Neural progenitor cell (in vitro differentiated cells): ENCODE measurements at regions not wholly inside any gene's neighbourhood (a gene's known extent, or its start where the extent isn't known, plus 50 kb on each side); places are given as distances from the start of the nearest gene placed in this dataset.
A peak's percentile ranks its signal among the peaks of the same experiment; 100 is the strongest.

ENCODE experiments used
- DNase-seq: peaks from one replicate; pipeline ENCODE4 v3.0.0-alpha.2; 2016; ENCODE audit warnings: low spot score
- H2AFZ ChIP-seq: fragments of 200-600 bp; sonication (generic); replicated peaks from 2 replicates; pipeline ENCODE4 v1.6.1; 2016; ENCODE audit warnings: antibody characterized with exemption
- H3F3A ChIP-seq: fragments of 200-600 bp; sonication (generic); 2 replicates; pipeline ENCODE4 v1.6.1; 2016; ENCODE audit warnings: antibody characterized with exemption, low read depth
- H3K27ac ChIP-seq: fragments of 200-600 bp; sonication (generic); 2 replicates; pipeline ENCODE4 v1.5.1; 2016; ENCODE audit warnings: mild to moderate bottlenecking
- H3K27me3 ChIP-seq: fragments of 200-600 bp; sonication (generic); 2 replicates; pipeline ENCODE4 v1.6.1; 2016; ENCODE audit warnings: mild to moderate bottlenecking, moderate library complexity
- H3K36me3 ChIP-seq: fragments of 200-600 bp; sonication (generic); 2 replicates; pipeline ENCODE4 v1.5.1; 2016
- H3K4me1 ChIP-seq: fragments of 200-600 bp; sonication (generic); 2 replicates; pipeline ENCODE4 v1.6.1; 2016; ENCODE audit warnings: mixed run types
- H3K4me2 ChIP-seq: fragments of 200-600 bp; sonication (generic); 2 replicates; pipeline ENCODE4 v1.6.1; 2016
- H3K4me3 ChIP-seq: fragments of 200-600 bp; sonication (generic); 2 replicates; pipeline ENCODE4 v1.5.1; 2016
- H3K79me2 ChIP-seq: fragments of 200-600 bp; sonication (generic); 2 replicates; pipeline ENCODE4 v1.6.1; 2016; ENCODE audit warnings: low read depth
- H3K9ac ChIP-seq: fragments of 200-600 bp; sonication (generic); 2 replicates; pipeline ENCODE4 v1.6.1; 2016
- H3K9me3 ChIP-seq: fragments of 200-600 bp; sonication (generic); 2 replicates; pipeline ENCODE4 v1.5.1; 2016; ENCODE audit warnings: low read depth
- H4K20me1 ChIP-seq: fragments of 200-600 bp; sonication (generic); 2 replicates; pipeline ENCODE4 v1.6.1; 2016; ENCODE audit warnings: low read depth
- H3K27ac Mint-ChIP-seq: 3 replicates; pipeline ENCODE4 v1.8.0; 2021; ENCODE audit warnings: mixed read lengths
- H3K27me3 Mint-ChIP-seq: 2 replicates; pipeline ENCODE4 v1.8.0; 2022; ENCODE audit warnings: low read depth, mild to moderate bottlenecking, inconsistent platforms, moderate library complexity, mixed read lengths; ENCODE audit not compliant: insufficient read depth
- H3K36me3 Mint-ChIP-seq: 3 replicates; pipeline ENCODE4 v1.8.0; 2021; ENCODE audit warnings: mixed read lengths
- H3K4me1 Mint-ChIP-seq: 3 replicates; pipeline ENCODE4 v1.8.0; 2021; ENCODE audit warnings: mixed read lengths
- H3K4me3 Mint-ChIP-seq: 3 replicates; pipeline ENCODE4 v1.8.0; 2021; ENCODE audit warnings: mild to moderate bottlenecking, moderate library complexity, mixed read lengths
- H3K9me3 Mint-ChIP-seq: 3 replicates; pipeline ENCODE4 v1.8.0; 2020; ENCODE audit warnings: mixed read lengths
- CTCF ChIP-seq: fragments of 200-600 bp; sonication (generic); IDR thresholded peaks from 2 replicates; pipeline ENCODE4 v1.5.1; 2017; ENCODE audit warnings: antibody characterized with exemption, mild to moderate bottlenecking
- EZH2 ChIP-seq: fragments of 200-600 bp; sonication (generic); IDR thresholded peaks from 2 replicates; pipeline ENCODE4 v1.6.1; 2017; ENCODE audit warnings: antibody characterized with exemption, mild to moderate bottlenecking, moderate library complexity
- EZH2phosphoT487 ChIP-seq: fragments of 200-600 bp; sonication (generic); IDR thresholded peaks from 2 replicates; pipeline ENCODE4 v1.6.1; 2017; ENCODE audit warnings: antibody characterized with exemption

- TF ChIP-seq CTCF (no peak), EZH2phosphoT487 (no peak)
- Histone ChIP-seq H3K79me2 (no peaks in the 10 kb centered on the region), H3K4me2 (peak overlapping the region; percentile 31), H3F3A (no peaks in the 10 kb centered on the region), H3K27ac (no peak overlapping the region), H3K4me3 (no peak overlapping the region), H3K9me3 (peaks cover 9% of the 10 kb centered on the region), H3K4me1 (peaks cover 21% of the 10 kb centered on the region), H3K27me3 (no peaks in the 10 kb centered on the region), H2AFZ (peak overlapping the region; percentile 6), H3K9ac (no peak overlapping the region), H4K20me1 (no peaks in the 10 kb centered on the region), H3K36me3 (no peaks in the 10 kb centered on the region)
- H3K27ac Mint-ChIP-seq = peak overlapping the region; percentile 78
- peaks cover 18% of the 10 kb centered on the region for H3K4me1 Mint-ChIP-seq
- peak; percentile 32 for DNase-seq
- no peak overlapping the region for H3K4me3 Mint-ChIP-seq
- H3K9me3 Mint-ChIP-seq = peaks cover 11% of the 10 kb centered on the region
- H3K27me3 Mint-ChIP-seq = peaks cover 4% of the 10 kb centered on the region
- no peaks in the 10 kb centered on the region for H3K36me3 Mint-ChIP-seq
Measured at GRCh38 chr2:238585836-238586821, 159.4 kb downstream of the ASB1 start.

GRCh38 chr2:238586931-238587775 lies 160.4 kb downstream of the ASB1 start:
- Mint-ChIP-seq H3K36me3 (no peaks in the 10 kb centered on the region), H3K27me3 (peaks cover 5% of the 10 kb centered on the region), H3K4me1 (peaks cover 18% of the 10 kb centered on the region), H3K9me3 (peaks cover 11% of the 10 kb centered on the region), H3K27ac (peak overlapping the region; percentile 73), H3K4me3 (no peak overlapping the region)
- DNase-seq = peak; percentile 24
- TF ChIP-seq EZH2phosphoT487 (no peak), CTCF (no peak), EZH2 (no peak)
- Histone ChIP-seq H3K79me2 (no peaks in the 10 kb centered on the region), H3K9ac (no peak overlapping the region), H3K27me3 (no peaks in the 10 kb centered on the region), H3K4me3 (no peak overlapping the region), H2AFZ (no peak overlapping the region), H3K27ac (no peak overlapping the region), H3F3A (no peaks in the 10 kb centered on the region), H3K36me3 (no peaks in the 10 kb centered on the region), H3K4me2 (peak overlapping the region; percentile 31), H3K9me3 (peaks cover 9% of the 10 kb centered on the region), H3K4me1 (peaks cover 21% of the 10 kb centered on the region), H4K20me1 (no peaks in the 10 kb centered on the region)

- Histone ChIP-seq H4K20me1 (no peaks in the 10 kb centered on the region), H3K4me2 (no peak overlapping the region), H3K4me3 (no peak overlapping the region), H3K79me2 (no peaks in the 10 kb centered on the region), H2AFZ (no peak overlapping the region), H3K9ac (no peak overlapping the region), H3K27me3 (no peaks in the 10 kb centered on the region), H3K4me1 (peaks cover 21% of the 10 kb centered on the region), H3K36me3 (no peaks in the 10 kb centered on the region), H3F3A (no peaks in the 10 kb centered on the region), H3K9me3 (peaks cover 9% of the 10 kb centered on the region), H3K27ac (no peak overlapping the region)
- H3K27me3 Mint-ChIP-seq = peaks cover 6% of the 10 kb centered on the region
- H3K9me3 Mint-ChIP-seq = peaks cover 9% of the 10 kb centered on the region
- no peak for DNase-seq
- H3K27ac Mint-ChIP-seq = no peak overlapping the region
- TF ChIP-seq EZH2phosphoT487 (no peak), EZH2 (no peak), CTCF (no peak)
- no peak overlapping the region for H3K4me3 Mint-ChIP-seq
- no peaks in the 10 kb centered on the region for H3K36me3 Mint-ChIP-seq
- peaks cover 18% of the 10 kb centered on the region for H3K4me1 Mint-ChIP-seq
Measured at GRCh38 chr2:238587776-238588660, 161.3 kb downstream of the ASB1 start.
